ENCODE measurements at regions not wholly inside any gene's neighbourhood (a gene's known extent, or its start where the extent isn't known, plus 50 kb on each side); places are given as distances from the start of the nearest gene placed in this dataset.

DNA sequence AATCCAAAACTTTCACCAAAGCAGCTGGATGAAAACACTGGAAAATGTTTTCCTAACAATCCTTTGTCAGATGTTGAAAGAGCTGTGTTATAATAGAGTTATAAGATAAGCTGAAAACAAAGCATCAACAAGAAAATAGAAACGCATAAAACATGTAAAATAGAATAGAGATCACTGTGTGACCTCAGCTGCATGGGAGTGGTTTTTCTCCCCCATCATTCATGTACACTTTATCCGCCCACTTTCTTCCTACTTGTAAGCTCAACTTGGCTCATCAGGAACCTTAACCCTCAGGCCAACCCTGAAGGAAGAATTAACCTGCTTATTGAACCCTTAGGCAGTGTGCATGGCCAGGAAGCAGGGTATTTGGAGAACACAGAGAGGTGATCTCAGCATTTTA is 238.5 kb upstream of the PMFBP1 start:
- H3K4me3 ChIP-seq (replicated peaks; ENCODE audit: insufficient read depth, low read length): no peak overlapping the region
- no peak for TF ChIP-seq POLR2AphosphoS5 (IDR thresholded peaks at IDR 0.05; ENCODE audit: low read depth)
- DNase-seq (ENCODE audit: low read depth in 1 of 2, low spot score in 1 of 2): no peak
- H3K27ac ChIP-seq (replicated peaks): no peak overlapping the region
- H3K27me3 ChIP-seq (ENCODE audit: insufficient read depth, poor library complexity, severe bottlenecking): no peaks in the 10 kb centered on the region

DNA sequence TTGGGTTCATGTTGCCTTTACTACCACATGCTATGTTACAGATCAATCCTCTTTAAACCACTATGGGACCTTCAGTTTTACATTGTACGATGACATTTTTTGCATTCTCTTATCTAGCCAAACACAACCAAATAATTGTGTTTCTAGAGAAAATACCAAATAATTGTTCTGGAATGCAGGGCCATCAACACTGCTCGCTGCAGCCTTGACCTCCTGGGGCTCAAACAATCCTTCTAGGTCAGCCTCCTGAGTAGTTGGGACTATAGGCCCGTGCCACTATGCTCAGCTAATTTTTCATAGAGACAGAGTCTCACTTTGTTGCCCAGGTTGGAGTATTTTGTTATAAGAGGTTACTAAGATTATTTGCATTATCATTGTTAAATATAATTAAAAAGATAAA is 237.5 kb upstream of the PMFBP1 start:
- Histone ChIP-seq H3K27ac (replicated peaks) (no peak overlapping the region), H3K27me3 (ENCODE audit: insufficient read depth, poor library complexity, severe bottlenecking) (no peaks in the 10 kb centered on the region), H3K4me3 (replicated peaks; ENCODE audit: insufficient read depth, low read length) (no peak overlapping the region)
- TF ChIP-seq GABPA (IDR thresholded peaks at IDR 0.05; ENCODE audit: low read depth) (no peak), POLR2AphosphoS5 (IDR thresholded peaks at IDR 0.05; ENCODE audit: low read depth) (no peak), REST (IDR thresholded peaks at IDR 0.05; ENCODE audit: insufficient replicate concordance, low read depth) (no peak), CTCF (IDR thresholded peaks at IDR 0.05; ENCODE audit: insufficient read depth, low read length) (no peak), SPI1 (IDR thresholded peaks at IDR 0.05; ENCODE audit: borderline replicate concordance, low read depth) (no peak)
- no peak for DNase-seq (ENCODE audit: low read depth in 1 of 2, low spot score in 1 of 2)

DNA sequence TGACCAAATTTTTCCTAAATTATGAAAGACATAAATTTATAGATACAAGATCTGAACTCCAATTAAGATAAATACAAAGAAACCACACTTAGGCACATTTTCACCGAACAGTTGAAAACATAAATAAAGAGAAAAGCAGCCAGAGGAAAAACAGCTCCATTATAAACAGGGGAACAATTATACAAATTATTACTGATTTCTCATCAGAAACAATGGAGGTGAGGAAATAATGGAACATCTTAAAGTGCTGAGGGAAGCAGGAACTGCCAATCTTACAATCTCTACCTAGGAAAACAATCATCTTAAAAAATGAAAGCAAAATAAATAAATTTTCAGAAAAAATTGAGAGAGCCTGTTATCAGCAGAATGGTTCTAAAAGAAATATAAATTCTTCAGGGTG is 234.4 kb upstream of the PMFBP1 start:
- TF ChIP-seq CTCF (IDR thresholded peaks at IDR 0.05; ENCODE audit: insufficient read depth, low read length) (no peak), POLR2AphosphoS5 (IDR thresholded peaks at IDR 0.05; ENCODE audit: low read depth) (no peak), SPI1 (IDR thresholded peaks at IDR 0.05; ENCODE audit: borderline replicate concordance, low read depth) (no peak), GABPA (IDR thresholded peaks at IDR 0.05; ENCODE audit: low read depth) (no peak)
- no peak for DNase-seq (ENCODE audit: low read depth in 1 of 2, low spot score in 1 of 2)
- H3K4me3 ChIP-seq (replicated peaks; ENCODE audit: insufficient read depth, low read length): no peak overlapping the region
- no peak overlapping the region for H3K27ac ChIP-seq (replicated peaks)
- H3K27me3 ChIP-seq (ENCODE audit: insufficient read depth, poor library complexity, severe bottlenecking): no peaks in the 10 kb centered on the region

GRCh38 chr16:72404299-72404698 is 232.3 kb upstream of the PMFBP1 start:
- Histone ChIP-seq H3K27me3 (ENCODE audit: insufficient read depth, poor library complexity, severe bottlenecking) (no peaks in the 10 kb centered on the region), H3K27ac (replicated peaks) (no peak overlapping the region), H3K4me3 (replicated peaks; ENCODE audit: insufficient read depth, low read length) (no peak overlapping the region)
- TF ChIP-seq SPI1 (IDR thresholded peaks at IDR 0.05; ENCODE audit: borderline replicate concordance, low read depth): no peak
- TF ChIP-seq CTCF (IDR thresholded peaks at IDR 0.05; ENCODE audit: insufficient read depth, low read length): no peak
- no peak for DNase-seq (ENCODE audit: low read depth in 1 of 2, low spot score in 1 of 2)

GRCh38 chr16:72401084-72401361 is 229.1 kb upstream of the PMFBP1 start:
- no peaks in the 10 kb centered on the region for H3K27me3 ChIP-seq (ENCODE audit: insufficient read depth, poor library complexity, severe bottlenecking)
- no peak for DNase-seq (ENCODE audit: low read depth in 1 of 2, low spot score in 1 of 2)
- H3K4me3 ChIP-seq (replicated peaks; ENCODE audit: insufficient read depth, low read length): no peak overlapping the region
- TF ChIP-seq POLR2AphosphoS5 (IDR thresholded peaks at IDR 0.05; ENCODE audit: low read depth): no peak
- TF ChIP-seq REST (IDR thresholded peaks at IDR 0.05; ENCODE audit: insufficient replicate concordance, low read depth): no peak
- TF ChIP-seq CTCF (IDR thresholded peaks at IDR 0.05; ENCODE audit: insufficient read depth, low read length): no peak
- H3K27ac ChIP-seq (replicated peaks): no peak overlapping the region

All from HL-60 (cell line).